ENCODE measurements at regions not wholly inside any gene's neighbourhood (a gene's known extent, or its start where the extent isn't known, plus 50 kb on each side); places are given as distances from the start of the nearest gene placed in this dataset.

DNA sequence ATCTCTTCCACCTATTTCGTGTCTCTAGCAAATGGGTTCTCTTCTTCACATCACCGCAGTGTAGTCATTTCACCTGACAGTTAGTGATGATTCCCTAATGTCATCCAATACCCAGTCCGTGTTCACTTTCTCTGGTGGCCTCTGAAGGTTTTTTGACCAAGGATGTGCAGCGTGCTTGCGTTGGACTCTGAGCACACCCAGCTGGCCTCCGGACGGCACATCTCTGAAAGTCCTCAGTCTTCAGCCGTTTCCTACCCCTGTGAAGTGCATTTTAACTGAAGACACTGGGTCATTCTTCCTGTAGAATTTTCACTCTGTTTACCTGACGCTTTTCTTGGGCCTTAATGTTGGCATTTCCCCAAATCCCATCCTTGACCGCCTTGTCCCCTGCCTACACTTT lies 98.7 kb downstream of the ERMARD start:
- DNase-seq (ENCODE audit: low read depth): no peak
- H3K4me3 ChIP-seq (ENCODE audit: low read depth, low read length): no peak overlapping the region
- TF ChIP-seq, protein P1, sequence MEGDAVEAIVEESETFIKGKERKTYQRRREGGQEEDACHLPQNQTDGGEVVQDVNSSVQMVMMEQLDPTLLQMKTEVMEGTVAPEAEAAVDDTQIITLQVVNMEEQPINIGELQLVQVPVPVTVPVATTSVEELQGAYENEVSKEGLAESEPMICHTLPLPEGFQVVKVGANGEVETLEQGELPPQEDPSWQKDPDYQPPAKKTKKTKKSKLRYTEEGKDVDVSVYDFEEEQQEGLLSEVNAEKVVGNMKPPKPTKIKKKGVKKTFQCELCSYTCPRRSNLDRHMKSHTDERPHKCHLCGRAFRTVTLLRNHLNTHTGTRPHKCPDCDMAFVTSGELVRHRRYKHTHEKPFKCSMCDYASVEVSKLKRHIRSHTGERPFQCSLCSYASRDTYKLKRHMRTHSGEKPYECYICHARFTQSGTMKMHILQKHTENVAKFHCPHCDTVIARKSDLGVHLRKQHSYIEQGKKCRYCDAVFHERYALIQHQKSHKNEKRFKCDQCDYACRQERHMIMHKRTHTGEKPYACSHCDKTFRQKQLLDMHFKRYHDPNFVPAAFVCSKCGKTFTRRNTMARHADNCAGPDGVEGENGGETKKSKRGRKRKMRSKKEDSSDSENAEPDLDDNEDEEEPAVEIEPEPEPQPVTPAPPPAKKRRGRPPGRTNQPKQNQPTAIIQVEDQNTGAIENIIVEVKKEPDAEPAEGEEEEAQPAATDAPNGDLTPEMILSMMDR (conservative IDR thresholded peaks at IDR 0.05; ENCODE audit: low read depth, low read length): no peak

DNA sequence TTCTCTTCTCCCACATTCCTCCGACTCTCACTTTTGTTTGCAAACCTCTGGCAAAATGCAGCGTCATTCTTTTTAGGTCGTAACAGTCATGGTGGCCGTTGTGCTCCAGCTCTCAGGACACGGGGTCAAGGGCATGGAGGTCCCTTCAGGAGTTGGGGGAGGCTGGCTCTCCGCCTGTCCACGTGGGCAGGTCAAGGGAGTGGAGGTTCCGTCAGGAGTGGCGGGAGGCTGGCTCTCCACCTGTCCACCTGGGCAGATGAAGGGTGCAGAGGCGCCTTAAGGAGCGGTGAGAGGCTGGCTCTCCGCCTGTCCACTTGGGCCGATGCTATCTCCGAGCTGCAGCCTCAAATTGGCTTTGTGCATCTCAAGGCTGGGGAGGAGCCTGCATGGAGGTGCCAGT lies 98.0 kb downstream of the ERMARD start:
- no peak overlapping the region for H3K4me3 ChIP-seq (ENCODE audit: low read depth, low read length)
- no peak for DNase-seq (ENCODE audit: low read depth)
- TF ChIP-seq, protein P1 (conservative IDR thresholded peaks at IDR 0.05; ENCODE audit: low read depth, low read length): no peak

DNA sequence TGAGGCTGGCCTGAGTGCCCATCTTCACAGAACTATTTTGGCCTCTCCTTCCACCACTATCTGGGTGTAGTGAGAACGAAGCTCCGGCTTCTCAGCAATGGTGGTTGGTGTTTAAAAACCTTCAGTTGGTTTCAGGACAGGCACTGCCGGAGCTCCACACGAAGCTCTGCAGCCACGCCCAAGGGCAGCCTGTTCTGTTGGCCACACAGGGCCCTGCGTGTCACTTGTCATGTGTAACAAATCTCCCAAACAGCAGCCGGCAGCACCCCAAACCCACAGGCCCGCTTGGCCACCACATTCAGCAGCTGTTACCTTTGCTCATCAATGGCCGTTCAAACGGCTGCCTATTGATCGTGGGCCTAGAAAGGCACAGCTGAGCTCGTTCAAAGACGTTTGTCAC lies 97.5 kb downstream of the ERMARD start:
- H3K4me3 ChIP-seq (ENCODE audit: low read depth, low read length): no peak overlapping the region
- TF ChIP-seq, protein P1 (conservative IDR thresholded peaks at IDR 0.05; ENCODE audit: low read depth, low read length): no peak
- no peak for DNase-seq (ENCODE audit: low read depth)

DNA sequence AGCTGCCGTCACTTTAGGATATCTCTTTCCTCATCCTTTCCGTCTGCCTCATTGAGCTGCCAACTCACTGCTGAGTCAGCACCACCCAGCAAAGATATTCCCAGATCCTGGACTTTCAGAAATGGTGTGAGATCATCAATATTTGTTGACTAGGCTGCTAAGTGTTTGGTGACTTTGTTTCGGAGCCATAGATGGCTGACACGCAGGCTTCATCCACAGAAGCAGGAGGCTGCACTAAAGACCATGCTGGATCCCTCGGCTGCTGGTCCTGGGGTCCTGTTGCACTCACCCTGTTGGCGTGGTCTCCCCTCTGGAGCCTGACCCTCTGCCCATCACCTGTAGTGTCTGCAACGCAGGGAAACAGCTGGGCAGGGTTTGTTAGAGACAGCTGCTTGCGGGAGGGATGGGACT lies 96.5 kb downstream of the ERMARD start:
- H3K4me3 ChIP-seq (ENCODE audit: low read depth, low read length): no peak overlapping the region
- DNase-seq (ENCODE audit: low read depth): no peak
- TF ChIP-seq, protein P1 (conservative IDR thresholded peaks at IDR 0.05; ENCODE audit: low read depth, low read length): no peak

DNA sequence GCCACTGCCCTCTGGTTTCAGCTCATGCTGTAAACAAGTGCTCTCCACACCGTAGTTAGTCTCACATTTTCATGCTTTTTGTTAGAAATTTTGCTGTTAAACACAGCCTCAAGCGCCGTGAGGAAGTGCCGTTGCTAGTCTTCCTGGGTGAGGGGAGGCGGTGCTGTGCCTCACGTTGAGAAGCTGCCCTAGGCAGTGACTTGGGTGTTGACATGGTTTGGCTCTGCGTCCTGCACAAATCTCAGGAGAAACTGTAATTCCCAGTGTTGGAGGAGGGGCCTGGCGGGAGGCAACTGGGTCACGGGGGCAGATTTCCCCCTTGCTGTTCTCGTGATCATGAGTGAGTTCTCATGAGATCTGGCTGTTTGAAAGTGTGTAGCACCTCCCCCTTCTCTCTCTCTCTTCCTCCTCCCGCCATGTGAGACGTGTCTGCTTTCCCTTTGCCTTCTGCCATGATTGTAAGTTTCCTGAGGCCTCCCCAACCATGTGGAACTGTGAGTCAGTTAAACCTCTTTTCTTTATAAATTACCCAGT lies 95.8 kb downstream of the ERMARD start:
- TF ChIP-seq, protein P1 (conservative IDR thresholded peaks at IDR 0.05; ENCODE audit: low read depth, low read length): no peak
- no peak for DNase-seq (ENCODE audit: low read depth)
- H3K4me3 ChIP-seq (ENCODE audit: low read depth, low read length): no peak overlapping the region

GRCh38 chr6:169846286-169847056 lies 95.0 kb downstream of the ERMARD start:
- no peak for DNase-seq (ENCODE audit: low read depth)
- TF ChIP-seq, protein P1 (conservative IDR thresholded peaks at IDR 0.05; ENCODE audit: low read depth, low read length): no peak
- no peak overlapping the region for H3K4me3 ChIP-seq (ENCODE audit: low read depth, low read length)

Measured in epithelial cell of proximal tubule (primary cell).